ENCODE measurements at regions not wholly inside any gene's neighbourhood (a gene's known extent, or its start where the extent isn't known, plus 50 kb on each side); places are given as distances from the start of the nearest gene placed in this dataset.

DNA sequence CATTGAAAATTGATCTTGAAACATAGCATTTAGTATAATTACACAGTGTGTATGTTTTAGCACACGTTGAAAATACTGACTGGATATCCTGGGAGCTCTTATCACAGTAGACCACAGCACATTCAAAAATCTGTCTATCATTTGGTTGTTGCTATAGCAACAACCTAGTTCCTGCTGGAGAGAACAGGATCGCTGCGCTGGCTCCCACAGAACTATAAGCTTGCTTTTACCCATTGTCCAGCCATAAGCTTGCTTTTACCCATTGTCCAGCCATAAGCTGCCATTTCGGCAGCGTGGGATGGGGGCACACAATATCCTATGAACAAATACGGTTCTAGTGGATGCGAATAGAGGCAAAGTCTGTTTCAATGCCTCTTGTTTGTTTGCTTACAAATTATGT, 70.4 kb upstream of the ST6GAL2 start:
- H2AFZ ChIP-seq (ENCODE audit: low read depth, low read length) = no peak overlapping the region
- H3K9ac ChIP-seq (ENCODE audit: low read depth, low read length) = no peak overlapping the region
- no peaks in the 10 kb centered on the region for H3K4me1 ChIP-seq (ENCODE audit: insufficient read depth, low read length)
- TF ChIP-seq EZH2 (IDR thresholded peaks at IDR 0.05; ENCODE audit: borderline replicate concordance, low read depth, low read length, severe bottlenecking) = no peak
- TF ChIP-seq, protein P1, sequence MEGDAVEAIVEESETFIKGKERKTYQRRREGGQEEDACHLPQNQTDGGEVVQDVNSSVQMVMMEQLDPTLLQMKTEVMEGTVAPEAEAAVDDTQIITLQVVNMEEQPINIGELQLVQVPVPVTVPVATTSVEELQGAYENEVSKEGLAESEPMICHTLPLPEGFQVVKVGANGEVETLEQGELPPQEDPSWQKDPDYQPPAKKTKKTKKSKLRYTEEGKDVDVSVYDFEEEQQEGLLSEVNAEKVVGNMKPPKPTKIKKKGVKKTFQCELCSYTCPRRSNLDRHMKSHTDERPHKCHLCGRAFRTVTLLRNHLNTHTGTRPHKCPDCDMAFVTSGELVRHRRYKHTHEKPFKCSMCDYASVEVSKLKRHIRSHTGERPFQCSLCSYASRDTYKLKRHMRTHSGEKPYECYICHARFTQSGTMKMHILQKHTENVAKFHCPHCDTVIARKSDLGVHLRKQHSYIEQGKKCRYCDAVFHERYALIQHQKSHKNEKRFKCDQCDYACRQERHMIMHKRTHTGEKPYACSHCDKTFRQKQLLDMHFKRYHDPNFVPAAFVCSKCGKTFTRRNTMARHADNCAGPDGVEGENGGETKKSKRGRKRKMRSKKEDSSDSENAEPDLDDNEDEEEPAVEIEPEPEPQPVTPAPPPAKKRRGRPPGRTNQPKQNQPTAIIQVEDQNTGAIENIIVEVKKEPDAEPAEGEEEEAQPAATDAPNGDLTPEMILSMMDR (IDR thresholded peaks at IDR 0.05; ENCODE audit: borderline replicate concordance, extremely low read depth, low read length, poor library complexity, severe bottlenecking) = no peak
- no peaks in the 10 kb centered on the region for H3K9me3 ChIP-seq (ENCODE audit: insufficient read depth, low read length, severe bottlenecking)
- no peaks in the 10 kb centered on the region for H3K27me3 ChIP-seq (ENCODE audit: insufficient read depth, low read length, poor library complexity)
- no peak overlapping the region for H3K4me2 ChIP-seq (ENCODE audit: insufficient read depth, low read length)
- H4K20me1 ChIP-seq (ENCODE audit: insufficient read depth, low read length) = no peaks in the 10 kb centered on the region
- DNase-seq (no peak), ATAC-seq (ENCODE audit: insufficient read depth, low read depth) (no peak)
- no peak overlapping the region for H3K4me3 ChIP-seq (ENCODE audit: low read depth in 1 of 2, low read length in 2 of 2)
- H3K79me2 ChIP-seq (ENCODE audit: insufficient read depth, low read length) = no peaks in the 10 kb centered on the region
- no peak overlapping the region for H3K27ac ChIP-seq (ENCODE audit: low read length)
- no peaks in the 10 kb centered on the region for H3K36me3 ChIP-seq (ENCODE audit: insufficient read depth, low read length)

DNA sequence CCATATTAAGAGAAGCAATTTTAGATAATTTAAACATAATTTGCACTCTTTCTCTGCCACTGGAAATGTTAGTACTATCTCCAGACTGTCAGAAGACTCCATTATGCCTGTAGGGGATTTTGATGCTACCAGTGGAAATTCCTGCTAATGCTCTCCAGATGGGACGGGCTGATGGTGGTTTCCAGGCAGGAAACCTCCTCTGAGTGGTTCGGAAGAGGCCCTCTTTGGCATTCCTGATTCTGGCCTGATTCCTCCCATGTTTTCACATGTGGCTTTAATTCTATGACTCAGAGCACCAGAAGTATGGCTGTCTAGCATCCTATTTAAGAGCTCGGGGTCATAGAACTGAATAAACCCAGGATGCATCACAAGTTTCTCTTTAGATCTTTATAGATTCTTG, 70.9 kb upstream of the ST6GAL2 start:
- no peaks in the 10 kb centered on the region for H3K4me1 ChIP-seq (ENCODE audit: insufficient read depth, low read length)
- H3K79me2 ChIP-seq (ENCODE audit: insufficient read depth, low read length) = no peaks in the 10 kb centered on the region
- no peak overlapping the region for H3K9ac ChIP-seq (ENCODE audit: low read depth, low read length)
- no peak for ATAC-seq (ENCODE audit: insufficient read depth, low read depth)
- H3K4me3 ChIP-seq (ENCODE audit: low read depth in 1 of 2, low read length in 2 of 2) = no peak overlapping the region
- H3K9me3 ChIP-seq (ENCODE audit: insufficient read depth, low read length, severe bottlenecking) = no peaks in the 10 kb centered on the region
- no peaks in the 10 kb centered on the region for H3K27me3 ChIP-seq (ENCODE audit: insufficient read depth, low read length, poor library complexity)
- no peaks in the 10 kb centered on the region for H4K20me1 ChIP-seq (ENCODE audit: insufficient read depth, low read length)
- no peak for TF ChIP-seq EZH2 (IDR thresholded peaks at IDR 0.05; ENCODE audit: borderline replicate concordance, low read depth, low read length, severe bottlenecking)
- TF ChIP-seq, protein P1 (IDR thresholded peaks at IDR 0.05; ENCODE audit: borderline replicate concordance, extremely low read depth, low read length, poor library complexity, severe bottlenecking) = no peak
- DNase-seq = no peak
- no peak overlapping the region for H3K4me2 ChIP-seq (ENCODE audit: insufficient read depth, low read length)
- no peak overlapping the region for H2AFZ ChIP-seq (ENCODE audit: low read depth, low read length)
- no peak overlapping the region for H3K27ac ChIP-seq (ENCODE audit: low read length)
- no peaks in the 10 kb centered on the region for H3K36me3 ChIP-seq (ENCODE audit: insufficient read depth, low read length)

DNA sequence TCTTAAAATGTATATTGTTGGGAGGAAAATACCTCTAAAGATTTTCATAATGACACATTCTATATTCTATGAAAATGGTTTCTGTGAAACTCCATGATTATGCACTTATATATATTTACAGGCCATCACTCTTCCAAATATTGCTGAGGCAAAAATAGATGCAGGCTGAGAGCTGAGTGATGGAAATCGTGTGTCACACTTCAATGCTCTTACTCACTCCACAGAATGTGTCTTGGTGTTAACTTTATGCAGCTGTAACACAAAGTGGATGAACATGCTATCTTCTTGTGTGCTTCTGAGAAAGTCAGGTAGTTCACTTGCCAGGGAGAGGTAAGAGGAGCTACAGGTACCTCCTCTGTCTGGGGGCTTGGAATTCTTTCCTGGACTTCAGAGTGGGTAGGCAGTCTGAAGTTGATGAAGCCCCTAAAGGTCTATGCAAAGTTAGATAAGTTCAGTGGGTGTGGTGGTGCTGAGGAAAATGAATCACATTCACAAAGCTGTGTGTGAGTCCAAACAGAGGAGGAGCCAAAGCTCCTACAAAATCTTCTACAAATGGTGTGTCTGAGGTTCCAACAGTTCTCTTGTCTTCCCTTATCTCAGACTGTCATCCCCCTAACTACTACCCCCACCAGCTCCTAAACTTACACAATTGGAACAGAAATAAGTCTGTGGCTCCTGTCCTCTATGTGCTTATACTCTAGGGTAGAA, 74.2 kb upstream of the ST6GAL2 start:
- no peaks in the 10 kb centered on the region for H3K9me3 ChIP-seq (ENCODE audit: insufficient read depth, low read length, severe bottlenecking)
- TF ChIP-seq, protein P1 (IDR thresholded peaks at IDR 0.05; ENCODE audit: borderline replicate concordance, extremely low read depth, low read length, poor library complexity, severe bottlenecking) = no peak
- no peak for TF ChIP-seq EZH2 (IDR thresholded peaks at IDR 0.05; ENCODE audit: borderline replicate concordance, low read depth, low read length, severe bottlenecking)
- no peaks in the 10 kb centered on the region for H3K27me3 ChIP-seq (ENCODE audit: insufficient read depth, low read length, poor library complexity)
- no peak overlapping the region for H3K9ac ChIP-seq (ENCODE audit: low read depth, low read length)
- H3K27ac ChIP-seq (ENCODE audit: low read length) = no peak overlapping the region
- no peaks in the 10 kb centered on the region for H4K20me1 ChIP-seq (ENCODE audit: insufficient read depth, low read length)
- H3K36me3 ChIP-seq (ENCODE audit: insufficient read depth, low read length) = no peaks in the 10 kb centered on the region
- no peak for DNase-seq
- H2AFZ ChIP-seq (ENCODE audit: low read depth, low read length) = no peak overlapping the region
- H3K79me2 ChIP-seq (ENCODE audit: insufficient read depth, low read length) = no peaks in the 10 kb centered on the region
- no peak for ATAC-seq (ENCODE audit: insufficient read depth, low read depth)
- no peak overlapping the region for H3K4me2 ChIP-seq (ENCODE audit: insufficient read depth, low read length)
- H3K4me1 ChIP-seq (ENCODE audit: insufficient read depth, low read length) = no peaks in the 10 kb centered on the region
- H3K4me3 ChIP-seq (ENCODE audit: low read depth in 1 of 2, low read length in 2 of 2) = no peak overlapping the region
